Nephron (organoid): ENCODE measurements at regions not wholly inside any gene's neighbourhood (a gene's known extent, or its start where the extent isn't known, plus 50 kb on each side); places are given as distances from the start of the nearest gene placed in this dataset.

Experiments used
- H3K27ac Mint-ChIP-seq, 3 experiments: 2 replicates each; pipeline ENCODE4 v1.8.0; 2020; ENCODE audit warnings: mixed read lengths in 3 of 3, mild to moderate bottlenecking in 2 of 3, moderate library complexity in 1 of 3
- H3K27me3 Mint-ChIP-seq: 2 replicates; pipeline ENCODE4 v1.8.0; 2021; ENCODE audit warnings: low read depth, mild to moderate bottlenecking, moderate library complexity, mixed read lengths
- H3K36me3 Mint-ChIP-seq: 2 replicates; pipeline ENCODE4 v1.8.0; 2020; ENCODE audit warnings: low read depth, mixed read lengths
- H3K4me1 Mint-ChIP-seq: 2 replicates; pipeline ENCODE4 v1.8.0; 2020; ENCODE audit warnings: mixed read lengths
- H3K4me3 Mint-ChIP-seq, 3 experiments: 2 replicates each; pipeline ENCODE4 v1.8.0; 2020; ENCODE audit warnings: mild to moderate bottlenecking in 3 of 3, mixed read lengths in 3 of 3, moderate library complexity in 2 of 3
- H3K9me3 Mint-ChIP-seq: 2 replicates; pipeline ENCODE4 v1.8.0; 2020; ENCODE audit warnings: mixed read lengths
- CTCF ChIP-seq, 3 experiments: fragments of 200-600 bp; sonication (generic); IDR thresholded peaks; one replicate each; pipeline ENCODE4 v1.5.0; 2021; ENCODE audit warnings: antibody characterized with exemption in 3 of 3; ENCODE audit not compliant: unreplicated experiment in 3 of 3

- Mint-ChIP-seq H3K4me3 (no peak overlapping the region), H3K27me3 (peaks cover 4% of the 10 kb centered on the region), H3K36me3 (no peaks in the 10 kb centered on the region), H3K4me1 (no peaks in the 10 kb centered on the region), H3K27ac (no peak overlapping the region), H3K9me3 (no peaks in the 10 kb centered on the region)
- no peak for TF ChIP-seq CTCF (IDR thresholded peaks at IDR 0.05; ENCODE audit: unreplicated experiment in 3 of 3)
These were observed 135.1 kb downstream of the RAB11FIP2 start for GRCh38 chr10:117911684-117912083.

GRCh38 chr10:117914334-117914733 is 132.4 kb downstream of the RAB11FIP2 start:
- no peak for TF ChIP-seq CTCF (IDR thresholded peaks at IDR 0.05; ENCODE audit: unreplicated experiment in 3 of 3)
- no peaks in the 10 kb centered on the region for H3K4me1 Mint-ChIP-seq
- no peak overlapping the region for H3K4me3 Mint-ChIP-seq
- H3K27me3 Mint-ChIP-seq, result no peaks in the 10 kb centered on the region
- H3K9me3 Mint-ChIP-seq, result no peaks in the 10 kb centered on the region
- H3K36me3 Mint-ChIP-seq, result no peaks in the 10 kb centered on the region
- no peak overlapping the region for H3K27ac Mint-ChIP-seq

GRCh38 chr10:117920956-117921355 is 125.8 kb downstream of the RAB11FIP2 start:
- no peaks in the 10 kb centered on the region for H3K36me3 Mint-ChIP-seq
- no peak overlapping the region for H3K4me3 Mint-ChIP-seq
- TF ChIP-seq CTCF (IDR thresholded peaks at IDR 0.05; ENCODE audit: unreplicated experiment in 3 of 3), result no peak
- H3K4me1 Mint-ChIP-seq, result no peaks in the 10 kb centered on the region
- H3K27me3 Mint-ChIP-seq, result no peaks in the 10 kb centered on the region
- no peaks in the 10 kb centered on the region for H3K9me3 Mint-ChIP-seq
- H3K27ac Mint-ChIP-seq, result no peak overlapping the region

DNA sequence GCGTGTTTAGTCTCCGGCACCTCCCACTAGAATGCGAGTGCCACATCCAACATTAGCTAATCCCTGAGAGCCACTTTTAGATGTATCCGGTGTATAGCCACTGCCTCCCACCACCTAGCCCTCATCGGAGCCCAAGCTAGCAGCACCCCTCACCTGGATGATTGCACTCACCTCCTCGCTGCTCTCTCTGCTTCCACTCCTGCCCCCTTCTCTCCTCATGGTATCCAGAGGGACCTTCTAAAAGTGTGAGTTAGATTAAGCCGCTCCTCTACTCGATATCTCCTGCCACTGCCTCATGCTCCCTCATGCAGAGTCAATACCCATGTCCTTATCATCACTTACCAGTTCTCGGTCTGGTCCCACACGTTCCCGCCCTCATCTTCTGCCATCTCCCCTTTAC is 125.3 kb downstream of the RAB11FIP2 start:
- no peak for TF ChIP-seq CTCF (IDR thresholded peaks at IDR 0.05; ENCODE audit: unreplicated experiment in 3 of 3)
- H3K27me3 Mint-ChIP-seq, result no peaks in the 10 kb centered on the region
- no peak overlapping the region for H3K27ac Mint-ChIP-seq
- H3K4me3 Mint-ChIP-seq, result no peak overlapping the region
- no peaks in the 10 kb centered on the region for H3K9me3 Mint-ChIP-seq
- no peaks in the 10 kb centered on the region for H3K4me1 Mint-ChIP-seq
- H3K36me3 Mint-ChIP-seq, result no peaks in the 10 kb centered on the region

DNA sequence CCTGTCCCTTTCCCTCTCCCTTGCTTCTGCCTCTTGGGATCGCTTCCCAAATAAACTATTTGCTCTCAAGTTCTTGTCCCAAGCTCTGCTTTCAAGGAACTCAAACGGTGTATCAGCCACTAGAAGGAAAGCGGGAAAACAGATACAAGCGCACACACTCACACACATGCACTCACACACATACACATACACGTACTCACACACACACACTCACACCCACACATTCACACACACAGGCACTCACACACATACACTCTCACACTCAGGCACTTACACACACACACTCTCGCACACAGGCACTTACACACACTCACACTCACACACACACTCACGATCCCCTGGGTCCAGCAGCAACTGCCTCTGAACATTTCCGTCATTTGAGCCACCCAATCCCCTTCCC is 121.9 kb downstream of the RAB11FIP2 start:
- no peak overlapping the region for H3K27ac Mint-ChIP-seq
- H3K4me3 Mint-ChIP-seq, result no peak overlapping the region
- H3K4me1 Mint-ChIP-seq, result no peaks in the 10 kb centered on the region
- H3K27me3 Mint-ChIP-seq, result no peaks in the 10 kb centered on the region
- no peaks in the 10 kb centered on the region for H3K36me3 Mint-ChIP-seq
- no peaks in the 10 kb centered on the region for H3K9me3 Mint-ChIP-seq
- TF ChIP-seq CTCF (IDR thresholded peaks at IDR 0.05; ENCODE audit: unreplicated experiment in 3 of 3), result no peak

DNA sequence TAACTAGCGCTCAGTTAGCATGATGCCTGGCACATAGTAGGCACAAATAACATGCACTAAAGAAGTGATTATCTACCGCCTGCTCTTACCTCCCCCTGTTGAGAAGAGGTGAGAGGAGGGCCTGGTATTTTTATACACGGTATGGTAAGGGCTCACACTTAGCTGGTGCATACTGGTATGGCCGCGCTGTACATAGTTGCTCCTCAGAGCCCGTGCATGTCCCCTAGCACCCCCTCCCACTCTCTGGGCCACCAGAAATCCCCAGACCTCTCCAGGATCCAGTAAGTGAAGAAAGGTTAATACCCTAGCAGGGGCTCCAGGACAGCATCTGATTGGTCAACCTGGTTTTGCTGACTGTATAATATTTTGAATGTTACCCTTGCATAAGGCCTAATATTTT is 121.4 kb downstream of the RAB11FIP2 start:
- no peaks in the 10 kb centered on the region for H3K36me3 Mint-ChIP-seq
- H3K4me1 Mint-ChIP-seq, result no peaks in the 10 kb centered on the region
- H3K4me3 Mint-ChIP-seq, result no peak overlapping the region
- H3K9me3 Mint-ChIP-seq, result no peaks in the 10 kb centered on the region
- H3K27ac Mint-ChIP-seq, result no peak overlapping the region
- H3K27me3 Mint-ChIP-seq, result no peaks in the 10 kb centered on the region
- no peak for TF ChIP-seq CTCF (IDR thresholded peaks at IDR 0.05; ENCODE audit: unreplicated experiment in 3 of 3)
